22Rv1 (cell line): ENCODE measurements at regions not wholly inside any gene's neighbourhood (a gene's known extent, or its start where the extent isn't known, plus 50 kb on each side); places are given as distances from the start of the nearest gene placed in this dataset.

Experiments used
- ZFX ChIP-seq: fragments of 450-650 bp; IDR thresholded peaks from 2 replicates; pipeline ENCODE4 v1.6.1; 2017; ENCODE audit warnings: antibody characterized with exemption, borderline replicate concordance
- TF ChIP-seq, protein P1 (sequence below): fragments of 450-650 bp; IDR thresholded peaks from 2 replicates; pipeline ENCODE4 v1.5.1; 2017; ENCODE audit warnings: mild to moderate bottlenecking

DNA sequence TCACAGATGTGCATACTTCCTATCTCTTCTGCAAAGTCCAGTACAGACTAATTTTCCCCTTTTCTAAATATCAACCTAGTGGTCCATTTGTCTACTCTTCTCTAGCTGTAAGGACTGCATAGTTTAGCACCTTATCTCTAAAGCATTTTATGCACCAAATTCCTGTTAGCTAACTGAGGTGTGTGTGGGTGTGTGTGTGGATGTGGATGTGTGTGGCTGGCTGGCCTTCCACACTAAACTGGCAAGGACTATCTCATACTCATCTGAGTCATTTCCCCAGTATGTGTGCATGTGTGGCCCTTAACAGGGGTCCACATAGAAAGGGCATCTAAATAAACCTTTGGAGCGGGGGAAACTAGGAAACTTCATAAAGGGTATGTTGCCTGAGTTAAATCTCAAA is 139.6 kb downstream of the TTC32 start:
- TF ChIP-seq, protein P1, sequence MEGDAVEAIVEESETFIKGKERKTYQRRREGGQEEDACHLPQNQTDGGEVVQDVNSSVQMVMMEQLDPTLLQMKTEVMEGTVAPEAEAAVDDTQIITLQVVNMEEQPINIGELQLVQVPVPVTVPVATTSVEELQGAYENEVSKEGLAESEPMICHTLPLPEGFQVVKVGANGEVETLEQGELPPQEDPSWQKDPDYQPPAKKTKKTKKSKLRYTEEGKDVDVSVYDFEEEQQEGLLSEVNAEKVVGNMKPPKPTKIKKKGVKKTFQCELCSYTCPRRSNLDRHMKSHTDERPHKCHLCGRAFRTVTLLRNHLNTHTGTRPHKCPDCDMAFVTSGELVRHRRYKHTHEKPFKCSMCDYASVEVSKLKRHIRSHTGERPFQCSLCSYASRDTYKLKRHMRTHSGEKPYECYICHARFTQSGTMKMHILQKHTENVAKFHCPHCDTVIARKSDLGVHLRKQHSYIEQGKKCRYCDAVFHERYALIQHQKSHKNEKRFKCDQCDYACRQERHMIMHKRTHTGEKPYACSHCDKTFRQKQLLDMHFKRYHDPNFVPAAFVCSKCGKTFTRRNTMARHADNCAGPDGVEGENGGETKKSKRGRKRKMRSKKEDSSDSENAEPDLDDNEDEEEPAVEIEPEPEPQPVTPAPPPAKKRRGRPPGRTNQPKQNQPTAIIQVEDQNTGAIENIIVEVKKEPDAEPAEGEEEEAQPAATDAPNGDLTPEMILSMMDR, result no peak
- TF ChIP-seq ZFX, result no peak
